ENCODE measurements at regions not wholly inside any gene's neighbourhood (a gene's known extent, or its start where the extent isn't known, plus 50 kb on each side); places are given as distances from the start of the nearest gene placed in this dataset.
"Not testable (repeated sequence)": the region's sequence is repeated elsewhere in the genome, so short reads cannot be mapped to it uniquely, and the experiment has no call there.

DNA sequence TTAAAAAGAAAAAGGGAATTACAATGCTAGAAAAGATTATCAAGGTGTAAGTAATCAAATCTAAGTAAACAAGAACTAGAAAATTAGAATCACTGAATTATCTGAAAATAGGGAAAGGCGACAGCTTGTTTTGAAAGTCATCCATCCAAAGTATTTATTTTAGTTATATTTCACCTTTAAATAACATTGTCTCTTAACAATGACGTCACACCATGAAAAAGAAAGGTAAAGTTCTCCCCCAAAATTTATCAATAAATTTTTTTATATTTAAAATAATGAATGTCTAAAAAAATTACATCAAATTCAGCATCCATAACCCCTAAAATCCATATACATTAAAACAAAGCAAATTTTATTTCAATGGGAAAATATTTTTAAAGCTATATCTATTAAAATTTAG is 223.2 kb downstream of the RERGL start:
- TF ChIP-seq, protein P1, sequence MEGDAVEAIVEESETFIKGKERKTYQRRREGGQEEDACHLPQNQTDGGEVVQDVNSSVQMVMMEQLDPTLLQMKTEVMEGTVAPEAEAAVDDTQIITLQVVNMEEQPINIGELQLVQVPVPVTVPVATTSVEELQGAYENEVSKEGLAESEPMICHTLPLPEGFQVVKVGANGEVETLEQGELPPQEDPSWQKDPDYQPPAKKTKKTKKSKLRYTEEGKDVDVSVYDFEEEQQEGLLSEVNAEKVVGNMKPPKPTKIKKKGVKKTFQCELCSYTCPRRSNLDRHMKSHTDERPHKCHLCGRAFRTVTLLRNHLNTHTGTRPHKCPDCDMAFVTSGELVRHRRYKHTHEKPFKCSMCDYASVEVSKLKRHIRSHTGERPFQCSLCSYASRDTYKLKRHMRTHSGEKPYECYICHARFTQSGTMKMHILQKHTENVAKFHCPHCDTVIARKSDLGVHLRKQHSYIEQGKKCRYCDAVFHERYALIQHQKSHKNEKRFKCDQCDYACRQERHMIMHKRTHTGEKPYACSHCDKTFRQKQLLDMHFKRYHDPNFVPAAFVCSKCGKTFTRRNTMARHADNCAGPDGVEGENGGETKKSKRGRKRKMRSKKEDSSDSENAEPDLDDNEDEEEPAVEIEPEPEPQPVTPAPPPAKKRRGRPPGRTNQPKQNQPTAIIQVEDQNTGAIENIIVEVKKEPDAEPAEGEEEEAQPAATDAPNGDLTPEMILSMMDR (IDR thresholded peaks at IDR 0.05; ENCODE audit: extremely low read depth, low read depth, low read length) = no peak
- H3K4me2 ChIP-seq (ENCODE audit: insufficient read depth, low read length) = no peak overlapping the region
- H3K4me1 ChIP-seq (ENCODE audit: insufficient read depth, low read length) = no peaks in the 10 kb centered on the region
- no peak overlapping the region for H3K4me3 ChIP-seq (ENCODE audit: insufficient read depth, low read length)
- no peaks in the 10 kb centered on the region for H3K27me3 ChIP-seq (ENCODE audit: insufficient read depth, low read length)
- DNase-seq (ENCODE audit: insufficient read length, low spot score, missing footprints) = no peak
- H3K79me2 ChIP-seq (ENCODE audit: insufficient read depth, low read length) = no peaks in the 10 kb centered on the region
- no peaks in the 10 kb centered on the region for H4K20me1 ChIP-seq (ENCODE audit: insufficient read depth, low read length)
- H3K36me3 ChIP-seq (ENCODE audit: insufficient read depth, low read length) = no peaks in the 10 kb centered on the region
- H2AFZ ChIP-seq (ENCODE audit: low read length) = no peak overlapping the region
- H3K9me3 ChIP-seq (ENCODE audit: low read depth, low read length) = no peaks in the 10 kb centered on the region
- H3K27ac ChIP-seq (ENCODE audit: low read depth, low read length) = no peak overlapping the region

DNA sequence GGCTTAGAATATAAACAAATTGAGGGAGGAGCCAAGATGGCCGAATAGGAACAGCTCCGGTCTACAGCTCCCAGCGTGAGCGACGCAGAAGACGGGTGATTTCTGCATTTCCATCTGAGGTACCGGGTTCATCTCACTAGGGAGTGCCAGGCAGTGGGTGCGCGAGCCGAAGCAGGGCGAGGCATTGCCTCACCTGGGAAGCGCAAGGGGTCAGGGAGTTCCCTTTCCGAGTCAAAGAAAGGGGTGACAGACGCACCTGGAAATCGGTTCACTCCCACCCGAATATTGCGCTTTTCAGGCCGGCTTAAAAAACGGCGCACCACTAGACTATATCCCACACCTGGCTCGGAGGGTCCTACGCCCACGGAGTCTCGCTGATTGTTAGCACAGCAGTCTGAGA is 234.4 kb downstream of the RERGL start:
- not testable (repeated sequence) for H3K79me2 ChIP-seq (ENCODE audit: insufficient read depth, low read length); DNase-seq (ENCODE audit: insufficient read length, low spot score, missing footprints); H3K4me3 ChIP-seq (ENCODE audit: insufficient read depth, low read length)

GRCh38 chr12:17853054-17853453 is 236.9 kb downstream of the RERGL start:
- H3K36me3 ChIP-seq (ENCODE audit: insufficient read depth, low read length) = no peaks in the 10 kb centered on the region
- DNase-seq (ENCODE audit: insufficient read length, low spot score, missing footprints) = no peak
- H4K20me1 ChIP-seq (ENCODE audit: insufficient read depth, low read length) = no peaks in the 10 kb centered on the region
- no peak overlapping the region for H3K4me3 ChIP-seq (ENCODE audit: insufficient read depth, low read length)
- H3K4me2 ChIP-seq (ENCODE audit: insufficient read depth, low read length) = no peak overlapping the region
- no peaks in the 10 kb centered on the region for H3K9me3 ChIP-seq (ENCODE audit: low read depth, low read length)
- H2AFZ ChIP-seq (ENCODE audit: low read length) = no peak overlapping the region
- no peaks in the 10 kb centered on the region for H3K79me2 ChIP-seq (ENCODE audit: insufficient read depth, low read length)
- H3K27ac ChIP-seq (ENCODE audit: low read depth, low read length) = no peak overlapping the region
- TF ChIP-seq, protein P1 (IDR thresholded peaks at IDR 0.05; ENCODE audit: extremely low read depth, low read depth, low read length) = no peak
- no peaks in the 10 kb centered on the region for H3K27me3 ChIP-seq (ENCODE audit: insufficient read depth, low read length)
- no peaks in the 10 kb centered on the region for H3K4me1 ChIP-seq (ENCODE audit: insufficient read depth, low read length)

More for the DNA sequence above, 234.4 kb downstream of the RERGL start:
- not testable (repeated sequence) for H2AFZ ChIP-seq (ENCODE audit: low read length); H3K4me1 ChIP-seq (ENCODE audit: insufficient read depth, low read length); H3K27me3 ChIP-seq (ENCODE audit: insufficient read depth, low read length); H3K36me3 ChIP-seq (ENCODE audit: insufficient read depth, low read length); H4K20me1 ChIP-seq (ENCODE audit: insufficient read depth, low read length); H3K27ac ChIP-seq (ENCODE audit: low read depth, low read length); H3K4me2 ChIP-seq (ENCODE audit: insufficient read depth, low read length); H3K9me3 ChIP-seq (ENCODE audit: low read depth, low read length)

GRCh38 chr12:17841496-17841895 is 248.5 kb downstream of the RERGL start:
- TF ChIP-seq, protein P1 (IDR thresholded peaks at IDR 0.05; ENCODE audit: extremely low read depth, low read depth, low read length) = no peak
- Histone ChIP-seq H3K4me2 (ENCODE audit: insufficient read depth, low read length) (no peak overlapping the region), H2AFZ (ENCODE audit: low read length) (no peak overlapping the region), H3K27me3 (ENCODE audit: insufficient read depth, low read length) (no peaks in the 10 kb centered on the region), H3K4me1 (ENCODE audit: insufficient read depth, low read length) (no peaks in the 10 kb centered on the region), H4K20me1 (ENCODE audit: insufficient read depth, low read length) (no peaks in the 10 kb centered on the region), H3K36me3 (ENCODE audit: insufficient read depth, low read length) (no peaks in the 10 kb centered on the region), H3K4me3 (ENCODE audit: insufficient read depth, low read length) (no peak overlapping the region), H3K9me3 (ENCODE audit: low read depth, low read length) (no peaks in the 10 kb centered on the region), H3K27ac (ENCODE audit: low read depth, low read length) (no peak overlapping the region), H3K79me2 (ENCODE audit: insufficient read depth, low read length) (no peaks in the 10 kb centered on the region)
- DNase-seq (ENCODE audit: insufficient read length, low spot score, missing footprints) = no peak

All from osteoblast (primary cell).